Fibroblast of pulmonary artery (primary cell): ENCODE measurements at regions not wholly inside any gene's neighbourhood (a gene's known extent, or its start where the extent isn't known, plus 50 kb on each side); places are given as distances from the start of the nearest gene placed in this dataset.

Experiments
- DNase-seq: peaks from one replicate; pipeline ENCODE4 v3.0.0-alpha.2; 2010; ENCODE audit warnings: low read depth
- H3K4me3 ChIP-seq: replicated peaks from 2 replicates; pipeline ENCODE4 v1.5.1; 2011; ENCODE audit warnings: low read depth, mild to moderate bottlenecking, control low read depth, low read length, moderate library complexity
- TF ChIP-seq, protein P1 (sequence below): IDR thresholded peaks from 2 replicates; pipeline ENCODE4 v1.5.1; 2011; ENCODE audit warnings: mild to moderate bottlenecking, control low read depth, low read length, inconsistent platforms; ENCODE audit errors: missing control alignments

DNA sequence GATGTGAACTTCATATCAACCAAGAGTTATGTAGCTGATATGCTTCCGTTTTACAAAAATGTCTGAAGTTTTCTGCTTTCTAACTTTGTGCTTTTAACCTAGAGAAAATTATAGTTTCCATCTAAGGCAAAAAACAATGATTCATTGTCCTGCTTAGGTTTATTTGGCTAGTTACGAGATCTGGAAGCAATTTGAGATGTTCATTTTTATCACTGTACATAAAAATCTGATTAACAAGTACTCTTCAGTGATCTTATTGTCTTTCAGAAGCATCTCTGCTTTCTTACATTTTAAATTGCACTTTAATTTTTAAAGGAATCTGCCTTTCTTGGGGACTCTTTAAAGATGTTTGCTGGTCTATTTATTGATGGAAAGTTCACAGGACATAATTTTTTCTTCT is 188.1 kb downstream of the RFC3 start:
- no peak overlapping the region for H3K4me3 ChIP-seq
- TF ChIP-seq, protein P1, sequence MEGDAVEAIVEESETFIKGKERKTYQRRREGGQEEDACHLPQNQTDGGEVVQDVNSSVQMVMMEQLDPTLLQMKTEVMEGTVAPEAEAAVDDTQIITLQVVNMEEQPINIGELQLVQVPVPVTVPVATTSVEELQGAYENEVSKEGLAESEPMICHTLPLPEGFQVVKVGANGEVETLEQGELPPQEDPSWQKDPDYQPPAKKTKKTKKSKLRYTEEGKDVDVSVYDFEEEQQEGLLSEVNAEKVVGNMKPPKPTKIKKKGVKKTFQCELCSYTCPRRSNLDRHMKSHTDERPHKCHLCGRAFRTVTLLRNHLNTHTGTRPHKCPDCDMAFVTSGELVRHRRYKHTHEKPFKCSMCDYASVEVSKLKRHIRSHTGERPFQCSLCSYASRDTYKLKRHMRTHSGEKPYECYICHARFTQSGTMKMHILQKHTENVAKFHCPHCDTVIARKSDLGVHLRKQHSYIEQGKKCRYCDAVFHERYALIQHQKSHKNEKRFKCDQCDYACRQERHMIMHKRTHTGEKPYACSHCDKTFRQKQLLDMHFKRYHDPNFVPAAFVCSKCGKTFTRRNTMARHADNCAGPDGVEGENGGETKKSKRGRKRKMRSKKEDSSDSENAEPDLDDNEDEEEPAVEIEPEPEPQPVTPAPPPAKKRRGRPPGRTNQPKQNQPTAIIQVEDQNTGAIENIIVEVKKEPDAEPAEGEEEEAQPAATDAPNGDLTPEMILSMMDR = no peak
- DNase-seq = no peak

DNA sequence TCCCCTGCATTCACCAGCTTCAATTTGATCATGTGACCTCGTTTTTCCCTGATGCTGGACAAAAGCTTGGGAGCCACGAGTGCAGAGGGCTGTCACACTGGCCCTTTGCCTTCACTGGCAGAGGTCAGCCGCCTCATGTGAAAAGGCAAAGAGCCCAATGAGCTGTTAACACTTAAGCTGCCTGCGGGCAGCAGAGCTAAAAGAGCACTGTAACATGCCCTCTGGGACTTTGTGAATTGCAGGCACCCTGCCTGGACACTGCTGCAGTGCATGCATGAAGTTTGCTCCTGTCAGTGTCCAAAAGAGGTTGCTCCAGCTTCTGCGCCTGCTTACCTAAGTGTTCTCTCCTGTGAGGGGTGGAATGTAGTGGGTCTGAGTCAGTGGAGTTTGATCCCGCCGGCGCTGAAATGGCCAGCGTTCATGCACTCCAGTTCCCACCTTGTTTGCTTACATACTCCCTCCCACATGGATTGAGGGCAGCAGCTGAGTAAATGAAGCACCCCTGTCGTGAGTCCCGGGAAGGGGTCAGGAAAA is 193.7 kb downstream of the RFC3 start:
- no peak overlapping the region for H3K4me3 ChIP-seq
- DNase-seq = no peak
- TF ChIP-seq, protein P1 = no peak

DNA sequence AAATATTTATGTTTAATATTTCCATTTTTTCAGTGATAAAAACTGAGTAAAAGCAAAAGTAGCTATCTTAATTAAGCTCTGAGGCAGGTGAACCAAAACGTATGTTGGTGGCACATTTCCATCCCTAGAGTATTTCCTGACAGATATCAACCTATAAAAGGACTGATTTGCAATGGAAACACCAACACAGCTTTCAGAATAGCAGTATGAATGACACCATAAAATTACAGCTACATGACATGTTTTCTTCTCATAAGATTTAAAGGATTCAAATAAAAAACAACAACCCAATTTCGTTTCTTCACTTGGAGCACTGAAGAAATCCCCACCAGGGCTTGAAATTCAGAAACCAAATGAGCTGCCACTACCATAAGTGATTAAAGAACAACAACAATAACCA is 194.4 kb downstream of the RFC3 start:
- TF ChIP-seq, protein P1 = no peak
- H3K4me3 ChIP-seq = no peak overlapping the region
- DNase-seq = no peak

DNA sequence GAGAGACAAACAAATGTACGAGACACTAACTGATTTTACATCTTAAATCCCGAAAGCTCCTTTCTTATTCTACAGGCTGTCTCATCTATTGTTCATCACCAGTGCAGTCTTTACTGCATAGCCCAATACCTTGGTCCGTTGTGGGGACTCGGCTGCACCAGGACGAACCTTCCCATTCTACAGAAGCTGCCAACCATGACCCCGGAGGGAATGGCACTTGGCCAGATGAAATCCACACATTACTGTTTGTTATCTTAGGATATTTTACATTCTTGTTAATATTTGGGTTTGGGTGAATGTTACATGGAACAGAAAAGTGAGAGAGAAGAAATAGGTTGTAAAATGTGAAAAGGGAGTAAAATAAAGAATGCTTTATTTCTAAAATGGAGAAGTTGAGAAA is 195.1 kb downstream of the RFC3 start:
- no peak for DNase-seq
- TF ChIP-seq, protein P1 = no peak
- no peak overlapping the region for H3K4me3 ChIP-seq

DNA sequence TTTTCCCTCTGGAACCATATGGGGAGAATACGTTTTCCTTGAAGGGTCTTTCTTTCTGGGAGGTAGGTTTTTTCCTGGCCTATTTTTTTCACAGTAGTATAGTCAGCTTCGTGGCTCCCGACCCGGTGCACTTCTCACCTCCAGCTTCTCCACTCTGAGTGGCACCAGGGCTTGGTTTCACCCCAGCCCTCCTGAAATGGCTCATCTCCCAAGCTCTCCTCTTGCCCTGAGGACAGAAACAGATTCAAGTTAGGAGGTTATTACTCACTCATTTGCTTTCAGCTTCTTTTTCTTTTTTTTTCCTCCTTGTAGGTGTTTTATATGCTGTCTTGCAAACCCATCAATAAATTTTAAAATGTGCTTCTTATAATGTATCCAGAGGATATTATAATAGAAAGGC is 199.3 kb downstream of the RFC3 start:
- no peak for DNase-seq
- TF ChIP-seq, protein P1 = no peak
- no peak overlapping the region for H3K4me3 ChIP-seq

DNA sequence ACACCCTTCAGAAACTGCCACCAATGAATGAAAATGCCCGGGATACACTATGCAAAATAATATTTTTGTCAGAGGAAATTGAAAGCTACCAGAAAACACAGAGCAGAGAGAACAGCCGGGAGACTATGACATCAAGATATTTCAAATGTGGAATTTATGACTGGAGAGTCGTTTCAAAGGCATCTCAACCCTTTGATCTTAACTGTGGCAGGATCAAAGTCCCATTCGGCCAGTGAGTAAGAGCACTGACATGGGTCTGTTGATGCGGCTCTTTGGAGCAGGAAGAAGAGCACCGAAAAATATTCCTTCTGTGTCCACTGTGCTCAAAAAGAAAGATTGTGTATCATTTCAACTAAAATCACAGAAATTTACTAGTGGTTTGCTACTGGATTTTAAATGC is 201.9 kb downstream of the RFC3 start:
- DNase-seq = no peak
- TF ChIP-seq, protein P1 = no peak
- H3K4me3 ChIP-seq = no peak overlapping the region

DNA sequence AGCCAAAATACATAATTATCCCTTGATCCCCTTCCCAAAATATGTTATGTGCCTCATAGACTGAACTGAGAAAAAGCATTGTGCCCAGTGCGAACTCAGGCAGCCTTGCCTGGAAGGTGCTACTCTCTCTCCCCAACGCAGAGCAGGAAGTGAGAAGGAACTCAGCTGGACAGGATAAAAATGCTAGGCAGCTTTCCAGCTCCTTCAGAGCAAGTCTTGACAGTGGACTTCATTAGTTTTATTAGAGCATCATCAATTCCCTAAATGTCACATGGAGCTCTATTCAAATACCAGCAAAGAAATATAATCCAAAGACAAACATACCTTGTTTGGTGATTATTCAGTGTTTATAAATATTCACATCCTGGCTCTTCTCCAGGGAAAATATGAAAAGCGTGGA is 202.4 kb downstream of the RFC3 start:
- TF ChIP-seq, protein P1 = no peak
- no peak for DNase-seq
- H3K4me3 ChIP-seq = no peak overlapping the region
